ENCODE measurements at regions not wholly inside any gene's neighbourhood (a gene's known extent, or its start where the extent isn't known, plus 50 kb on each side); places are given as distances from the start of the nearest gene placed in this dataset.

- ChIA-PET CTCF (no interaction called here), RAD21 (ENCODE audit: low non-redundant PET in 1 of 2, low total read pairs in 2 of 2, uncharacterized antibody in 2 of 2, unreplicated experiment in 2 of 2) (no interaction called here), POLR2A (no interaction called here)
- no peak for TF ChIP-seq JUND (IDR thresholded peaks at IDR 0.05)
- no peak for TF ChIP-seq ZFX (IDR thresholded peaks at IDR 0.05)
- TF ChIP-seq TCF7L2 (IDR thresholded peaks at IDR 0.05; ENCODE audit: borderline replicate concordance, extremely low read depth, insufficient read depth, insufficient read length): no peak
- no peak for TF ChIP-seq ELF1 (IDR thresholded peaks at IDR 0.05; ENCODE audit: borderline replicate concordance, low read depth)
- TF ChIP-seq SIN3A (IDR thresholded peaks at IDR 0.05; ENCODE audit: low read depth): no peak
- no peak for TF ChIP-seq EGR1 (IDR thresholded peaks at IDR 0.05; ENCODE audit: low read depth)
- TF ChIP-seq, protein P1, sequence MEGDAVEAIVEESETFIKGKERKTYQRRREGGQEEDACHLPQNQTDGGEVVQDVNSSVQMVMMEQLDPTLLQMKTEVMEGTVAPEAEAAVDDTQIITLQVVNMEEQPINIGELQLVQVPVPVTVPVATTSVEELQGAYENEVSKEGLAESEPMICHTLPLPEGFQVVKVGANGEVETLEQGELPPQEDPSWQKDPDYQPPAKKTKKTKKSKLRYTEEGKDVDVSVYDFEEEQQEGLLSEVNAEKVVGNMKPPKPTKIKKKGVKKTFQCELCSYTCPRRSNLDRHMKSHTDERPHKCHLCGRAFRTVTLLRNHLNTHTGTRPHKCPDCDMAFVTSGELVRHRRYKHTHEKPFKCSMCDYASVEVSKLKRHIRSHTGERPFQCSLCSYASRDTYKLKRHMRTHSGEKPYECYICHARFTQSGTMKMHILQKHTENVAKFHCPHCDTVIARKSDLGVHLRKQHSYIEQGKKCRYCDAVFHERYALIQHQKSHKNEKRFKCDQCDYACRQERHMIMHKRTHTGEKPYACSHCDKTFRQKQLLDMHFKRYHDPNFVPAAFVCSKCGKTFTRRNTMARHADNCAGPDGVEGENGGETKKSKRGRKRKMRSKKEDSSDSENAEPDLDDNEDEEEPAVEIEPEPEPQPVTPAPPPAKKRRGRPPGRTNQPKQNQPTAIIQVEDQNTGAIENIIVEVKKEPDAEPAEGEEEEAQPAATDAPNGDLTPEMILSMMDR (IDR thresholded peaks at IDR 0.05 in 2 of 3, conservative IDR thresholded peaks at IDR 0.05 in 1 of 3; ENCODE audit: borderline replicate concordance in 1 of 3, insufficient read depth in 1 of 3, low read depth in 2 of 3, low read length in 2 of 3): no peak
- no peak for TF ChIP-seq RAD21 (IDR thresholded peaks at IDR 0.05; ENCODE audit: low read depth)
- TF ChIP-seq FOSL1 (IDR thresholded peaks at IDR 0.05; ENCODE audit: low read depth): no peak
- no peak for TF ChIP-seq SP1 (IDR thresholded peaks at IDR 0.05; ENCODE audit: low read depth)
- no peak for TF ChIP-seq ATF3 (IDR thresholded peaks at IDR 0.05)
- TF ChIP-seq SRF (IDR thresholded peaks at IDR 0.05; ENCODE audit: low read depth): no peak
- no peak for TF ChIP-seq EZH2 (IDR thresholded peaks at IDR 0.05)
- no peak for TF ChIP-seq ZNF274 (IDR thresholded peaks at IDR 0.05; ENCODE audit: low read depth, low read length)
- no peak for TF ChIP-seq EZH2phosphoT487 (IDR thresholded peaks at IDR 0.05; ENCODE audit: borderline replicate concordance)
- TF ChIP-seq, protein P2, sequence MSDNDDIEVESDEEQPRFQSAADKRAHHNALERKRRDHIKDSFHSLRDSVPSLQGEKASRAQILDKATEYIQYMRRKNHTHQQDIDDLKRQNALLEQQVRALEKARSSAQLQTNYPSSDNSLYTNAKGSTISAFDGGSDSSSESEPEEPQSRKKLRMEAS (IDR thresholded peaks at IDR 0.05): no peak
- TF ChIP-seq YY1 (IDR thresholded peaks at IDR 0.05; ENCODE audit: extremely low read depth, insufficient replicate concordance, low read depth, low read length): no peak
- no peak for TF ChIP-seq POLR2AphosphoS5 (IDR thresholded peaks at IDR 0.05; ENCODE audit: low read depth, low read length)
- no peak for TF ChIP-seq CBX3 (IDR thresholded peaks at IDR 0.05; ENCODE audit: low read depth)
- Histone ChIP-seq H3K9me3 (ENCODE audit: control insufficient read depth in 1 of 2, insufficient read depth in 1 of 2, low read depth in 1 of 2, low read length in 2 of 2) (peaks cover 3 to 18% of the 10 kb centered on the region in 2 experiments; a peak in 3 of 4 replicates), H3K9me2 (ENCODE audit: insufficient read depth) (no peaks in the 10 kb centered on the region), H3K4me2 (ENCODE audit: low read length) (no peak overlapping the region), H3K27ac (ENCODE audit: low read depth, low read length) (no peak overlapping the region), H3K4me1 (ENCODE audit: control insufficient read depth in 1 of 2, insufficient read depth in 2 of 2, low read length in 2 of 2) (no peaks in the 10 kb centered on the region), H2AFZ (ENCODE audit: low read depth, low read length, poor library complexity, severe bottlenecking) (no peak overlapping the region), H3K36me3 (ENCODE audit: control insufficient read depth in 1 of 2, insufficient read depth in 2 of 2, low read length in 2 of 2) (no peaks in the 10 kb centered on the region), H3K4me3 (replicated peaks in 1 of 2; ENCODE audit: low read depth in 1 of 2, low read length in 2 of 2) (no peak overlapping the region), H3K27me3 (ENCODE audit: insufficient read depth, low read length) (no peaks in the 10 kb centered on the region), H3K9ac (ENCODE audit: low read length) (no peak overlapping the region), H3K79me2 (ENCODE audit: insufficient read depth, low read length) (no peaks in the 10 kb centered on the region), H4K20me1 (ENCODE audit: insufficient read depth) (no peaks in the 10 kb centered on the region; the same call in 1 of the 2 replicates)
- DNase-seq (ENCODE audit: low read depth, low spot score) (no peak), ATAC-seq (no peak)
- intact Hi-C loops (cut with micrococcal nuclease): no loop called here
- no TSS peak for BruUV-seq (replicated peaks)
These were observed 2294.4 kb downstream of the LRRC4C start for GRCh38 chr11:39165021-39165420.
